ENCODE measurements at regions not wholly inside any gene's neighbourhood (a gene's known extent, or its start where the extent isn't known, plus 50 kb on each side); places are given as distances from the start of the nearest gene placed in this dataset.
"Not testable (repeated sequence)": the region's sequence is repeated elsewhere in the genome, so short reads cannot be mapped to it uniquely, and the experiment has no call there.

DNA sequence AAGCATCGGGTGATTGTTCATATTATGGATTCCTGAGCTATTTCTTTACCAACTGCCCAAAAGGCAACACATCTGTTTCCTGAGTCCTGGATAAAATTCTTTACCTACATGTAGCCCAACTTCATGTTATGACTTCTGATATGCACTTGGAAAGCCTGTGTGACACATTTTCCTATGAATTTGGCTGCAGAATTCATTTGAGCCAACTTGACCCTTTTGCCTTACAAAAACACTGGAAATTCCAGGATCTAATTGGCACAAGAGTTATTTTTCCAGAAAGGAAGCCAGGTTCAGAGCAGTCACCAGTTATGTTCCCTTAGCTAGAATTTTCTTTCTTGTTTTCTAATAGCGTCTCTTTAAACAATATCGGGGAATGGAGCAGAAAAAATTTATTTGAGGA lies 202.5 kb upstream of the LRIG3 start:
- Histone ChIP-seq H2AFZ (ENCODE audit: low read length, unreplicated experiment) (no peak overlapping the region), H3K4me3 (ENCODE audit: low read depth, low read length) (no peak overlapping the region), H3K79me2 (ENCODE audit: control insufficient read depth, insufficient read depth, low read length, unreplicated experiment) (no peaks in the 10 kb centered on the region), H3K27ac (ENCODE audit: low read depth, low read length) (no peak overlapping the region), H3K36me3 (ENCODE audit: insufficient read depth, low read length) (no peaks in the 10 kb centered on the region), H3K27me3 (ENCODE audit: insufficient read depth, low read length) (no peaks in the 10 kb centered on the region), H3K4me1 (ENCODE audit: control insufficient read depth, insufficient read depth, low read length, unreplicated experiment) (no peaks in the 10 kb centered on the region)

DNA sequence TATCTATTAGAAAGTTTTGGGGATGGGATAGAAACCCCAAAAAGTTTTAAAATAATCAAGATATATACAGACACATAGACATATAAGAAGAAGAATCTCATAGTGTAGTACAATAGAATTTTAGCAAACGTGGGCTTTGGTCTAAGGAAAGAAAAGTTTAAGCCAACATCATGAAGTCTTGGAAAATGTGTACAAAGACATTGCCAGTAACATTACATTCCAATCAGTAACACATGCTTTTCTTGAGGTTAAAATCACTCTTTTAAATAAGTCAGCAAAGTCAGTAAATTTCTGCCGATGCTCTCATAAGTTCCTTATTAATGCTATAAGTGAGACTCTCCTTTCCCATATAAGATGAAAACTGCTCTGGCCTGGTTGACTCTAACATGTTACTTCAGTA lies 201.1 kb upstream of the LRIG3 start:
- H3K4me1 ChIP-seq (ENCODE audit: control insufficient read depth, insufficient read depth, low read length, unreplicated experiment) = no peaks in the 10 kb centered on the region
- H3K79me2 ChIP-seq (ENCODE audit: control insufficient read depth, insufficient read depth, low read length, unreplicated experiment) = no peaks in the 10 kb centered on the region

GRCh38 chr12:59119676-59120075 lies 199.4 kb upstream of the LRIG3 start:
- no peaks in the 10 kb centered on the region for H3K36me3 ChIP-seq (ENCODE audit: insufficient read depth, low read length)
- no peaks in the 10 kb centered on the region for H3K27me3 ChIP-seq (ENCODE audit: insufficient read depth, low read length)
- H3K79me2 ChIP-seq (ENCODE audit: control insufficient read depth, insufficient read depth, low read length, unreplicated experiment) = no peaks in the 10 kb centered on the region
- H2AFZ ChIP-seq (ENCODE audit: low read length, unreplicated experiment) = no peak overlapping the region
- no peaks in the 10 kb centered on the region for H3K4me1 ChIP-seq (ENCODE audit: control insufficient read depth, insufficient read depth, low read length, unreplicated experiment)
- H3K4me3 ChIP-seq (ENCODE audit: low read depth, low read length) = no peak overlapping the region
- no peak overlapping the region for H3K27ac ChIP-seq (ENCODE audit: low read depth, low read length)

More for the DNA sequence above, 201.1 kb upstream of the LRIG3 start:
- Histone ChIP-seq H3K27ac (ENCODE audit: low read depth, low read length) (no peak overlapping the region), H2AFZ (ENCODE audit: low read length, unreplicated experiment) (no peak overlapping the region), H3K27me3 (ENCODE audit: insufficient read depth, low read length) (no peaks in the 10 kb centered on the region), H3K4me3 (ENCODE audit: low read depth, low read length) (no peak overlapping the region), H3K36me3 (ENCODE audit: insufficient read depth, low read length) (no peaks in the 10 kb centered on the region)

GRCh38 chr12:59118356-59118755 lies 198.1 kb upstream of the LRIG3 start:
- Histone ChIP-seq H3K4me1 (ENCODE audit: control insufficient read depth, insufficient read depth, low read length, unreplicated experiment) (no peaks in the 10 kb centered on the region), H3K79me2 (ENCODE audit: control insufficient read depth, insufficient read depth, low read length, unreplicated experiment) (no peaks in the 10 kb centered on the region), H2AFZ (ENCODE audit: low read length, unreplicated experiment) (no peak overlapping the region), H3K4me3 (ENCODE audit: low read depth, low read length) (no peak overlapping the region), H3K27me3 (ENCODE audit: insufficient read depth, low read length) (no peaks in the 10 kb centered on the region), H3K27ac (ENCODE audit: low read depth, low read length) (no peak overlapping the region), H3K36me3 (ENCODE audit: insufficient read depth, low read length) (no peaks in the 10 kb centered on the region)

- H3K4me3 ChIP-seq (ENCODE audit: low read depth, low read length) = no peak overlapping the region; the same call in 1 of the 2 replicates
- no peak overlapping the region for H2AFZ ChIP-seq (ENCODE audit: low read length, unreplicated experiment)
- no peaks in the 10 kb centered on the region for H3K79me2 ChIP-seq (ENCODE audit: control insufficient read depth, insufficient read depth, low read length, unreplicated experiment)
- H3K36me3 ChIP-seq (ENCODE audit: insufficient read depth, low read length) = no peaks in the 10 kb centered on the region
- H3K4me1 ChIP-seq (ENCODE audit: control insufficient read depth, insufficient read depth, low read length, unreplicated experiment) = no peaks in the 10 kb centered on the region
- no peaks in the 10 kb centered on the region for H3K27me3 ChIP-seq (ENCODE audit: insufficient read depth, low read length)
- no peak overlapping the region for H3K27ac ChIP-seq (ENCODE audit: low read depth, low read length)
Measured at GRCh38 chr12:59115995-59116394, 195.7 kb upstream of the LRIG3 start.

DNA sequence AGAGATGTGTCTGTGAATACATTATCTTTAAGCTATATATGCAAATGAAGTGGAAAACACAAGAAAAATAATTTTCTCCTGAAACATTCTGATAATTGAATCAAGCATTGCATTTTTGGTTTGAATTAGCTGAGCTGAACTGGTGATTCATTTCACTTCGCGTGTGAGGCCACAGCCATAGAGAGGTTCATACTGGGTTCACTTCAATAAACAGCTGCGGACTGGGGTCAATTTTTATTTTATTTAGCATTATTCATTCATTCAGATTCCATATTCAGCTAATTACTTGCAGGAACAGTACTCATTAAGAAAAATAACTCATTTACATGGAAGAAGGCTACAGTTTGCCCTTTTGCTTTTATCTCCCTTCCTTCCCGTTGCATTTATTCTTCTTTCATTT lies 195.2 kb upstream of the LRIG3 start:
- H2AFZ ChIP-seq (ENCODE audit: low read length, unreplicated experiment) = no peak overlapping the region
- H3K79me2 ChIP-seq (ENCODE audit: control insufficient read depth, insufficient read depth, low read length, unreplicated experiment) = no peaks in the 10 kb centered on the region
- H3K4me1 ChIP-seq (ENCODE audit: control insufficient read depth, insufficient read depth, low read length, unreplicated experiment) = no peaks in the 10 kb centered on the region
- no peak overlapping the region for H3K27ac ChIP-seq (ENCODE audit: low read depth, low read length)
- no peak overlapping the region; the same call in 1 of the 2 replicates for H3K4me3 ChIP-seq (ENCODE audit: low read depth, low read length)
- no peaks in the 10 kb centered on the region for H3K27me3 ChIP-seq (ENCODE audit: insufficient read depth, low read length)
- H3K36me3 ChIP-seq (ENCODE audit: insufficient read depth, low read length) = no peaks in the 10 kb centered on the region

DNA sequence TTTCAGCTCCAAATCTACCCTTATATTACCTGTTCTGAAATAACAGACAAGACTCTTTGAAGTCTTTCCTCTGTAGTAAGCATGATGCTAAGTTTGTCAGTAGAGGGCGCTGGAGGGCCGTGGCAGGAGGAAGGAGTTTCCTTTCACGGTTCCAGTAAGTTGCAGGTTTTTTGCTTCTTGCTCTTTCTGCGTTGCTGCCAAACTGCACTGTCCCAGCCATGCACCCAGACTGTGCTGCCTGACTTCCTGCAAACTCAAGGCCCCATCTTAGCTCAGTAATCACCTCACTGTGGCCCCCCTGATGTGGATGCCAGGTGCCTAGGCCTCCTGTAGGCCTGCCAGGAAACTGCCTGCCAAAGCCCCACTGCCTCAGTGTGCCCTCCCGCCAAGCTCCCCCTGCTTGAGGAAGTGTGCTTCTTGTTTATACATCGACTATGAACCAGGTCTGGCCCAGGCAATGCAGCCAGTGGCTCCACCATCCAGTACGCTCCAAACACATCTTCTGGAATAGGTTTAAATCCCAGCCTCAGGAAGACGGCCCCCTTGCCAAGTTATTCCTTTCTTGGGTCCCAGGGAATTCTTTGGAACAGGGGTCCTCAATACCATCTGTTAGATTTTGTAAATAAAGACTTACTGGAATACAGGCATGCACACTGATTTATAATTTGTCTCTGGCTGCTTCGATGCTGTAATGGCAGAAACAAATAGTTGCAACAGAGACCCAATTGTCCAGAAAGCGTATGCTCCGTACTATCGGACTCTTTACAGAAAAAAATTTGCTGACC lies 193.7 kb upstream of the LRIG3 start:
- H2AFZ ChIP-seq (ENCODE audit: low read length, unreplicated experiment) = no peak overlapping the region
- H3K27ac ChIP-seq (ENCODE audit: low read depth, low read length) = no peak overlapping the region
- no peaks in the 10 kb centered on the region for H3K27me3 ChIP-seq (ENCODE audit: insufficient read depth, low read length)
- no peaks in the 10 kb centered on the region for H3K79me2 ChIP-seq (ENCODE audit: control insufficient read depth, insufficient read depth, low read length, unreplicated experiment)
- no peaks in the 10 kb centered on the region for H3K36me3 ChIP-seq (ENCODE audit: insufficient read depth, low read length)
- no peaks in the 10 kb centered on the region for H3K4me1 ChIP-seq (ENCODE audit: control insufficient read depth, insufficient read depth, low read length, unreplicated experiment)
- no peak overlapping the region for H3K4me3 ChIP-seq (ENCODE audit: low read depth, low read length)

DNA sequence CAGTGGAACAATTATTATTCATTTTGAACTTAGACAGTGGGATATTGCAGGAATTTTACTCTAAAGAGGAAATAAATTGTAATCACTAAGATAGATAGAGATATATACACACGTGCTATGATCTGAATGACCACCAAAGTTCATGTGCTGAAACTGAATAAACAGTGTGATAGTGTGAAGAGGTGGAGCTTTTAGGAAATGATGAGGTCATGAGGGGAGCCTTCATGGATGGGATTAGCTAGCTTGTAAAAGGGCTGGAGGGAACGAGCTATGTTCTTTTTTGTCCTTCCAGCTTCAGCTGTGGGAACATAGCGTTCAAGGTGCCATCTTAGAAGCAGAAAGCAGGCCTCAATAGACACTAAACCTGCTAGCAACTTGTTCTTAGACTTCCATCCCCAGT lies 191.5 kb upstream of the LRIG3 start:
- Histone ChIP-seq H3K27ac (ENCODE audit: low read depth, low read length) (no peak overlapping the region), H3K4me1 (ENCODE audit: control insufficient read depth, insufficient read depth, low read length, unreplicated experiment) (no peaks in the 10 kb centered on the region), H3K79me2 (ENCODE audit: control insufficient read depth, insufficient read depth, low read length, unreplicated experiment) (no peaks in the 10 kb centered on the region), H3K36me3 (ENCODE audit: insufficient read depth, low read length) (no peaks in the 10 kb centered on the region), H3K27me3 (ENCODE audit: insufficient read depth, low read length) (no peaks in the 10 kb centered on the region), H3K4me3 (ENCODE audit: low read depth, low read length) (no peak overlapping the region), H2AFZ (ENCODE audit: low read length, unreplicated experiment) (no peak overlapping the region)

GRCh38 chr12:59108516-59108915 lies 188.2 kb upstream of the LRIG3 start:
- not testable (repeated sequence) for H3K36me3 ChIP-seq (ENCODE audit: insufficient read depth, low read length); H2AFZ ChIP-seq (ENCODE audit: low read length, unreplicated experiment); H3K4me3 ChIP-seq (ENCODE audit: low read depth, low read length); H3K27me3 ChIP-seq (ENCODE audit: insufficient read depth, low read length); H3K4me1 ChIP-seq (ENCODE audit: control insufficient read depth, insufficient read depth, low read length, unreplicated experiment); H3K27ac ChIP-seq (ENCODE audit: low read depth, low read length); H3K79me2 ChIP-seq (ENCODE audit: control insufficient read depth, insufficient read depth, low read length, unreplicated experiment)

DNA sequence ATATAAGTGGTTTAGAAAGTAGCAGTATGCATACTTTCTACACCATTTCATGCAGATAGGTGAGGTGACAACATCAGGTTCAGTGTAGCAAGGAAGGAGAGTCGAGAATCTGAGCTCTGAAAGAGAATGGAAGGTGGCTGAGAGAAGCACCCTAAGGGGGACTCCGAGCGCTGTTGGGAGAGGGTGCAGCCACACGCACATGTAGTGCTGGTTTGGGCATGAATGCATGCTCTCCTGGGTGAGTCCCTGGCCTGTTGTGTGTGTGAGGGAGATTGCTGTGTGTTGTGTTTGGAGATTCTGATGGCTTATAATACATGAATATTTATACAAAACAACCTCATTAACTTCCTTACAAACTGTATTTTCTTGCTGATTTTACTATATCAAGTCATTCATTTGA lies 180.3 kb upstream of the LRIG3 start:
- Histone ChIP-seq H3K79me2 (ENCODE audit: control insufficient read depth, insufficient read depth, low read length, unreplicated experiment) (no peaks in the 10 kb centered on the region), H3K27me3 (ENCODE audit: insufficient read depth, low read length) (no peaks in the 10 kb centered on the region)

GRCh38 chr12:59097876-59098275 lies 177.6 kb upstream of the LRIG3 start:
- H3K4me1 ChIP-seq (ENCODE audit: control insufficient read depth, insufficient read depth, low read length, unreplicated experiment) = peaks cover 7% of the 10 kb centered on the region
- no peaks in the 10 kb centered on the region for H3K27me3 ChIP-seq (ENCODE audit: insufficient read depth, low read length)
- no peak overlapping the region for H3K4me3 ChIP-seq (ENCODE audit: low read depth, low read length)
- H2AFZ ChIP-seq (ENCODE audit: low read length, unreplicated experiment) = no peak overlapping the region
- no peak overlapping the region for H3K27ac ChIP-seq (ENCODE audit: low read depth, low read length)
- no peaks in the 10 kb centered on the region for H3K36me3 ChIP-seq (ENCODE audit: insufficient read depth, low read length)
- H3K79me2 ChIP-seq (ENCODE audit: control insufficient read depth, insufficient read depth, low read length, unreplicated experiment) = no peaks in the 10 kb centered on the region

More for the DNA sequence above, 180.3 kb upstream of the LRIG3 start:
- no peak overlapping the region for H3K27ac ChIP-seq (ENCODE audit: low read depth, low read length)
- no peaks in the 10 kb centered on the region for H3K4me1 ChIP-seq (ENCODE audit: control insufficient read depth, insufficient read depth, low read length, unreplicated experiment)
- H3K36me3 ChIP-seq (ENCODE audit: insufficient read depth, low read length) = no peaks in the 10 kb centered on the region
- no peak overlapping the region for H3K4me3 ChIP-seq (ENCODE audit: low read depth, low read length)
- H2AFZ ChIP-seq (ENCODE audit: low read length, unreplicated experiment) = no peak overlapping the region

Measured in ACC112 (cell line).